ENCODE measurements at regions not wholly inside any gene's neighbourhood (a gene's known extent, or its start where the extent isn't known, plus 50 kb on each side); places are given as distances from the start of the nearest gene placed in this dataset.

- H3K4me3 Mint-ChIP-seq = no peak overlapping the region
- H3K4me1 Mint-ChIP-seq = no peaks in the 10 kb centered on the region
- peaks cover 5% of the 10 kb centered on the region for H3K9me3 Mint-ChIP-seq
- CTCF ChIA-PET = no interaction called here
- no peaks in the 10 kb centered on the region for H3K27me3 Mint-ChIP-seq
- DNase-seq = no peak
- no peak overlapping the region for H3K27ac Mint-ChIP-seq
- no peaks in the 10 kb centered on the region for H3K36me3 Mint-ChIP-seq
These were observed 252.7 kb upstream of the MBL2 start for GRCh38 chr10:53025172-53025711.

- no peaks in the 10 kb centered on the region for H3K36me3 Mint-ChIP-seq
- no peaks in the 10 kb centered on the region for H3K27me3 Mint-ChIP-seq
- DNase-seq = no peak
- no peak overlapping the region for H3K27ac Mint-ChIP-seq
- peaks cover 5% of the 10 kb centered on the region for H3K9me3 Mint-ChIP-seq
- CTCF ChIA-PET = no interaction called here
- H3K4me1 Mint-ChIP-seq = no peaks in the 10 kb centered on the region
- H3K4me3 Mint-ChIP-seq = no peak overlapping the region
These were observed 250.8 kb upstream of the MBL2 start for GRCh38 chr10:53023411-53023810.

- Mint-ChIP-seq H3K9me3 (peaks cover 5% of the 10 kb centered on the region), H3K36me3 (no peaks in the 10 kb centered on the region), H3K4me3 (no peak overlapping the region), H3K27ac (no peak overlapping the region), H3K27me3 (no peaks in the 10 kb centered on the region), H3K4me1 (no peaks in the 10 kb centered on the region)
- CTCF ChIA-PET = no interaction called here
- no peak for DNase-seq
These were observed 250.1 kb upstream of the MBL2 start for GRCh38 chr10:53022611-53023088.

- H3K4me1 Mint-ChIP-seq = no peaks in the 10 kb centered on the region
- DNase-seq = no peak
- no peaks in the 10 kb centered on the region for H3K27me3 Mint-ChIP-seq
- peaks cover 3% of the 10 kb centered on the region for H3K9me3 Mint-ChIP-seq
- CTCF ChIA-PET = no interaction called here
- no peak overlapping the region for H3K4me3 Mint-ChIP-seq
- H3K27ac Mint-ChIP-seq = no peak overlapping the region
- H3K36me3 Mint-ChIP-seq = no peaks in the 10 kb centered on the region
These were observed 240.7 kb upstream of the MBL2 start for GRCh38 chr10:53013201-53013810.

- CTCF ChIA-PET = no interaction called here
- no peak overlapping the region for H3K27ac Mint-ChIP-seq
- no peak for DNase-seq
- H3K27me3 Mint-ChIP-seq = no peaks in the 10 kb centered on the region
- H3K36me3 Mint-ChIP-seq = no peaks in the 10 kb centered on the region
- H3K4me3 Mint-ChIP-seq = no peak overlapping the region
- no peaks in the 10 kb centered on the region for H3K4me1 Mint-ChIP-seq
- H3K9me3 Mint-ChIP-seq = peaks cover 3% of the 10 kb centered on the region
These were observed 237.7 kb upstream of the MBL2 start for GRCh38 chr10:53009961-53010907.

GRCh38 chr10:53007527-53007842 is 234.9 kb upstream of the MBL2 start:
- H3K27me3 Mint-ChIP-seq = no peaks in the 10 kb centered on the region
- H3K4me1 Mint-ChIP-seq = no peaks in the 10 kb centered on the region
- H3K4me3 Mint-ChIP-seq = no peak overlapping the region
- no peak overlapping the region for H3K27ac Mint-ChIP-seq
- no peaks in the 10 kb centered on the region for H3K36me3 Mint-ChIP-seq
- H3K9me3 Mint-ChIP-seq = peaks cover 2% of the 10 kb centered on the region
- CTCF ChIA-PET = no interaction called here
- DNase-seq = no peak

GRCh38 chr10:53006663-53007526 is 234.3 kb upstream of the MBL2 start:
- Mint-ChIP-seq H3K4me1 (no peaks in the 10 kb centered on the region), H3K27me3 (no peaks in the 10 kb centered on the region), H3K36me3 (no peaks in the 10 kb centered on the region), H3K4me3 (no peak overlapping the region), H3K9me3 (peaks cover 2% of the 10 kb centered on the region), H3K27ac (no peak overlapping the region)
- no peak for DNase-seq
- CTCF ChIA-PET = no interaction called here

GRCh38 chr10:53005612-53006345 is 233.2 kb upstream of the MBL2 start:
- DNase-seq = no peak
- no peak overlapping the region for H3K27ac Mint-ChIP-seq
- H3K9me3 Mint-ChIP-seq = peaks cover 2% of the 10 kb centered on the region
- no peaks in the 10 kb centered on the region for H3K4me1 Mint-ChIP-seq
- no peaks in the 10 kb centered on the region for H3K27me3 Mint-ChIP-seq
- no peak overlapping the region for H3K4me3 Mint-ChIP-seq
- H3K36me3 Mint-ChIP-seq = no peaks in the 10 kb centered on the region
- CTCF ChIA-PET = no interaction called here

- CTCF ChIA-PET = no interaction called here
- Mint-ChIP-seq H3K36me3 (no peaks in the 10 kb centered on the region), H3K4me1 (no peaks in the 10 kb centered on the region), H3K9me3 (peaks cover 2% of the 10 kb centered on the region), H3K4me3 (no peak overlapping the region), H3K27me3 (no peaks in the 10 kb centered on the region), H3K27ac (no peak overlapping the region)
- no peak for DNase-seq
These were observed 230.5 kb upstream of the MBL2 start for GRCh38 chr10:53003094-53003493.

- Mint-ChIP-seq H3K4me1 (no peaks in the 10 kb centered on the region), H3K27ac (no peak overlapping the region), H3K9me3 (peaks cover 2% of the 10 kb centered on the region), H3K36me3 (no peaks in the 10 kb centered on the region), H3K27me3 (no peaks in the 10 kb centered on the region), H3K4me3 (no peak overlapping the region)
- CTCF ChIA-PET = no interaction called here
- no peak for DNase-seq
These were observed 227.1 kb upstream of the MBL2 start for GRCh38 chr10:52999681-53000080.

GRCh38 chr10:52999258-52999657 is 226.7 kb upstream of the MBL2 start:
- no peaks in the 10 kb centered on the region for H3K27me3 Mint-ChIP-seq
- H3K4me3 Mint-ChIP-seq = no peak overlapping the region
- H3K4me1 Mint-ChIP-seq = no peaks in the 10 kb centered on the region
- CTCF ChIA-PET = no interaction called here
- H3K36me3 Mint-ChIP-seq = no peaks in the 10 kb centered on the region
- DNase-seq = no peak
- no peak overlapping the region for H3K27ac Mint-ChIP-seq
- peaks cover 2% of the 10 kb centered on the region for H3K9me3 Mint-ChIP-seq

- Mint-ChIP-seq H3K4me3 (no peak overlapping the region), H3K27me3 (no peaks in the 10 kb centered on the region), H3K36me3 (no peaks in the 10 kb centered on the region), H3K27ac (no peak overlapping the region), H3K9me3 (peaks cover 2% of the 10 kb centered on the region), H3K4me1 (no peaks in the 10 kb centered on the region)
- no peak for DNase-seq
- CTCF ChIA-PET = no interaction called here
These were observed 224.4 kb upstream of the MBL2 start for GRCh38 chr10:52997007-52997406.

- no peak overlapping the region for H3K4me3 Mint-ChIP-seq
- H3K9me3 Mint-ChIP-seq = peaks cover 1% of the 10 kb centered on the region
- H3K27me3 Mint-ChIP-seq = no peaks in the 10 kb centered on the region
- H3K27ac Mint-ChIP-seq = no peak overlapping the region
- H3K36me3 Mint-ChIP-seq = no peaks in the 10 kb centered on the region
- no peak for DNase-seq
- CTCF ChIA-PET = no interaction called here
- H3K4me1 Mint-ChIP-seq = no peaks in the 10 kb centered on the region
These were observed 221.8 kb upstream of the MBL2 start for GRCh38 chr10:52994370-52994769.

GRCh38 chr10:52993109-52993508 is 220.5 kb upstream of the MBL2 start:
- no peaks in the 10 kb centered on the region for H3K27me3 Mint-ChIP-seq
- H3K27ac Mint-ChIP-seq = no peak overlapping the region
- CTCF ChIA-PET = no interaction called here
- peaks cover 1% of the 10 kb centered on the region for H3K9me3 Mint-ChIP-seq
- no peaks in the 10 kb centered on the region for H3K4me1 Mint-ChIP-seq
- no peak overlapping the region for H3K4me3 Mint-ChIP-seq
- DNase-seq = no peak
- no peaks in the 10 kb centered on the region for H3K36me3 Mint-ChIP-seq
